ENCODE measurements at regions not wholly inside any gene's neighbourhood (a gene's known extent, or its start where the extent isn't known, plus 50 kb on each side); places are given as distances from the start of the nearest gene placed in this dataset.
"Not testable (repeated sequence)": the region's sequence is repeated elsewhere in the genome, so short reads cannot be mapped to it uniquely, and the experiment has no call there.

- no peak for DNase-seq (ENCODE audit: low read depth)
- TF ChIP-seq CTCF (conservative IDR thresholded peaks at IDR 0.05; ENCODE audit: low read length), result no peak
These were observed 1515.2 kb downstream of the FAM181B start for GRCh38 chr11:81218440-81218839.

GRCh38 chr11:81211050-81211449, 1522.6 kb downstream of the FAM181B start:
- DNase-seq (ENCODE audit: low read depth), result no peak
- TF ChIP-seq CTCF (conservative IDR thresholded peaks at IDR 0.05; ENCODE audit: low read length), result no peak
- H3K4me3 ChIP-seq (ENCODE audit: low read length), result no peak overlapping the region

More at GRCh38 chr11:81218440-81218839, 1515.2 kb downstream of the FAM181B start:
- H3K4me3 ChIP-seq (ENCODE audit: low read length), result no peak overlapping the region

GRCh38 chr11:81207421-81208054, 1526.1 kb downstream of the FAM181B start:
- no peak for TF ChIP-seq CTCF (conservative IDR thresholded peaks at IDR 0.05; ENCODE audit: low read length)
- no peak overlapping the region for H3K4me3 ChIP-seq (ENCODE audit: low read length)
- no peak for DNase-seq (ENCODE audit: low read depth)

GRCh38 chr11:81203876-81204275, 1529.8 kb downstream of the FAM181B start:
- TF ChIP-seq CTCF (conservative IDR thresholded peaks at IDR 0.05; ENCODE audit: low read length), result no peak
- no peak for DNase-seq (ENCODE audit: low read depth)
- H3K4me3 ChIP-seq (ENCODE audit: low read length), result no peak overlapping the region

- H3K4me3 ChIP-seq (ENCODE audit: low read length), result no peak overlapping the region
- no peak for DNase-seq (ENCODE audit: low read depth)
- no peak for TF ChIP-seq CTCF (conservative IDR thresholded peaks at IDR 0.05; ENCODE audit: low read length)
These were observed 1536.3 kb downstream of the FAM181B start for GRCh38 chr11:81197396-81197795.

GRCh38 chr11:81192516-81192915, 1541.1 kb downstream of the FAM181B start:
- no peak overlapping the region for H3K4me3 ChIP-seq (ENCODE audit: low read length)
- no peak for TF ChIP-seq CTCF (conservative IDR thresholded peaks at IDR 0.05; ENCODE audit: low read length)
- DNase-seq (ENCODE audit: low read depth), result no peak

- no peak for TF ChIP-seq CTCF (conservative IDR thresholded peaks at IDR 0.05; ENCODE audit: low read length)
- H3K4me3 ChIP-seq (ENCODE audit: low read length), result no peak overlapping the region
- DNase-seq (ENCODE audit: low read depth), result no peak
These were observed 1543.1 kb downstream of the FAM181B start for GRCh38 chr11:81190546-81190945.

GRCh38 chr11:81187033-81187432, 1546.6 kb downstream of the FAM181B start:
- not testable (repeated sequence) for H3K4me3 ChIP-seq (ENCODE audit: low read length); DNase-seq (ENCODE audit: low read depth)
